ENCODE measurements at regions not wholly inside any gene's neighbourhood (a gene's known extent, or its start where the extent isn't known, plus 50 kb on each side); places are given as distances from the start of the nearest gene placed in this dataset.

DNA sequence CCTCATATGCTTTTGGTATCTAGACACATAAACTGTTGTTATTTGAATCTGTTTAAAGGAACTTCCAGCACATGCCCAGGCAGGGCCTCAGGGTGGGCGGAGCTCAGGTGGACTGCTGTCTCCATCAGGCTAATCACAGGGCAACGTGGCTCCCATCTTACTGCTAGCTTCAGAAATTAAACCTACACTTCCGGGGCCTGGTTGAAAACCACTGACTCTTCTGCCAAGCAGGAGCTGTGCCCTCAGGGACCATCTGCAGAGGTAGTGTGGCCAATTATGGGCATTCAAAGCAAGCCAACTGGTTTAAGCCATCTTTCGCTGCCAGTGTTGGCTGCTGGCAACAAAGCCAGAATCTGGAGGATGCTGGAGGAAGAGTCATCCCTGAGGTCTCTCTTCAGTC, 97.5 kb downstream of the TMX1 start:
- TF ChIP-seq, protein P1, sequence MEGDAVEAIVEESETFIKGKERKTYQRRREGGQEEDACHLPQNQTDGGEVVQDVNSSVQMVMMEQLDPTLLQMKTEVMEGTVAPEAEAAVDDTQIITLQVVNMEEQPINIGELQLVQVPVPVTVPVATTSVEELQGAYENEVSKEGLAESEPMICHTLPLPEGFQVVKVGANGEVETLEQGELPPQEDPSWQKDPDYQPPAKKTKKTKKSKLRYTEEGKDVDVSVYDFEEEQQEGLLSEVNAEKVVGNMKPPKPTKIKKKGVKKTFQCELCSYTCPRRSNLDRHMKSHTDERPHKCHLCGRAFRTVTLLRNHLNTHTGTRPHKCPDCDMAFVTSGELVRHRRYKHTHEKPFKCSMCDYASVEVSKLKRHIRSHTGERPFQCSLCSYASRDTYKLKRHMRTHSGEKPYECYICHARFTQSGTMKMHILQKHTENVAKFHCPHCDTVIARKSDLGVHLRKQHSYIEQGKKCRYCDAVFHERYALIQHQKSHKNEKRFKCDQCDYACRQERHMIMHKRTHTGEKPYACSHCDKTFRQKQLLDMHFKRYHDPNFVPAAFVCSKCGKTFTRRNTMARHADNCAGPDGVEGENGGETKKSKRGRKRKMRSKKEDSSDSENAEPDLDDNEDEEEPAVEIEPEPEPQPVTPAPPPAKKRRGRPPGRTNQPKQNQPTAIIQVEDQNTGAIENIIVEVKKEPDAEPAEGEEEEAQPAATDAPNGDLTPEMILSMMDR (IDR thresholded peaks at IDR 0.05; ENCODE audit: insufficient read depth, low read depth, low read length): no peak
- no peak overlapping the region for H3K4me3 ChIP-seq (ENCODE audit: low read depth, low read length)
- DNase-seq (ENCODE audit: low read depth): no peak

GRCh38 chr14:51341338-51341737, 101.3 kb downstream of the TMX1 start:
- H3K4me3 ChIP-seq (ENCODE audit: low read depth, low read length): no peak overlapping the region
- TF ChIP-seq, protein P1 (IDR thresholded peaks at IDR 0.05; ENCODE audit: insufficient read depth, low read depth, low read length): no peak
- DNase-seq (ENCODE audit: low read depth): no peak

- TF ChIP-seq, protein P1 (IDR thresholded peaks at IDR 0.05; ENCODE audit: insufficient read depth, low read depth, low read length): no peak
- no peak overlapping the region for H3K4me3 ChIP-seq (ENCODE audit: low read depth, low read length)
- no peak for DNase-seq (ENCODE audit: low read depth)
Observed at GRCh38 chr14:51342226-51342625, 102.2 kb downstream of the TMX1 start.

- TF ChIP-seq, protein P1 (IDR thresholded peaks at IDR 0.05; ENCODE audit: insufficient read depth, low read depth, low read length): no peak
- no peak for DNase-seq (ENCODE audit: low read depth)
- H3K4me3 ChIP-seq (ENCODE audit: low read depth, low read length): no peak overlapping the region
Observed at GRCh38 chr14:51351997-51352396, 112.0 kb downstream of the TMX1 start.

- no peak for DNase-seq (ENCODE audit: low read depth)
- TF ChIP-seq, protein P1 (IDR thresholded peaks at IDR 0.05; ENCODE audit: insufficient read depth, low read depth, low read length): no peak
- no peak overlapping the region for H3K4me3 ChIP-seq (ENCODE audit: low read depth, low read length)
Observed at GRCh38 chr14:51353901-51354300, 113.9 kb downstream of the TMX1 start.

DNA sequence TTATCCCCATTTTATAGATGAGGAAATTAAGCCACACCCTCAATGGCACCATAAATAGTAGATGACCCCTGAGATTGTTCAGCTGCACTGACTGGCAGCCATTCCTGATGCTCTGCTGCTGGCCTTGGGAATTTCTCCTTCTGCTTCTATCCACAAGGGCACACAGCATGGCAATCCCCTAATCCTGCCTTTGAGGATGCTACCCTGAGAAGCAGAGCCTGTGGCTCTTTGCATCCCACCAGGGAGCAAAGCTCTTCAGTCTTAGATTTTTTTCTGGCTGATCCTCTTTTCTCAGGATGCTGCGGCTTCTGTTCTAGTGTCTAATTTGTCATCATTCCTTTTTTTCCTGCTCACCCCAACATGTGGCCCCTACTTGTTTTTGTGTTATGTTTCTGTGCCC, 114.8 kb downstream of the TMX1 start:
- no peak for DNase-seq (ENCODE audit: low read depth)
- no peak overlapping the region for H3K4me3 ChIP-seq (ENCODE audit: low read depth, low read length)

DNA sequence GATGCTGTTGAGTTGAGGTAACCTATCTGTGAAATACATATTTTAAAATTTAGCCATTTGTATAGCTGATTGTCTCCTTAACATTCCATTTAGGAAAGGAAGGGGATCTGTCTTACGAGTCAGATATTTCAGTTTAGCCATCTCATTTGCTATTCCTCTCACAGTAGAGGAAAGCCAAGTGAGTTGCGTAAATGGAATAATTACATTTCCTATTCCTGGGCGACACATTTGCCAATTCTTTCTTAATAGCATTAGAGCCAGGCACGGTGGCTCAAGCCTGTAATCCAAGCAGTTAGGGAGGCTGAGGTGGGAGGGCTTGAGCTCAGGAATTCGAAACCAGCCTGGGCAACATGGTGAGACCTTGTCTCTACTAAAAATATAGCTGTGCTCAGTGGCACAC, 116.3 kb downstream of the TMX1 start:
- H3K4me3 ChIP-seq (ENCODE audit: low read depth, low read length): no peak overlapping the region
- TF ChIP-seq, protein P1 (IDR thresholded peaks at IDR 0.05; ENCODE audit: insufficient read depth, low read depth, low read length): no peak
- DNase-seq (ENCODE audit: low read depth): no peak

More for the DNA sequence above, 114.8 kb downstream of the TMX1 start:
- TF ChIP-seq, protein P1 (IDR thresholded peaks at IDR 0.05; ENCODE audit: insufficient read depth, low read depth, low read length): no peak
